ENCODE measurements at regions not wholly inside any gene's neighbourhood (a gene's known extent, or its start where the extent isn't known, plus 50 kb on each side); places are given as distances from the start of the nearest gene placed in this dataset.

- H3K9me3 ChIP-seq, result no peaks in the 10 kb centered on the region
- DNase-seq (ENCODE audit: low spot score), result no peak
- H3K36me3 ChIP-seq, result no peaks in the 10 kb centered on the region
- no peak for TF ChIP-seq CTCF (IDR thresholded peaks at IDR 0.05)
- no peak overlapping the region for H3K27ac ChIP-seq
- H3K27me3 ChIP-seq, result no peaks in the 10 kb centered on the region
- no peaks in the 10 kb centered on the region for H3K4me1 ChIP-seq
- H3K4me3 ChIP-seq, result no peak overlapping the region
These were observed 110.8 kb downstream of the CDC7 start for GRCh38 chr1:91611483-91611917.

GRCh38 chr1:91613595-91613994 is 112.9 kb downstream of the CDC7 start:
- no peak for DNase-seq (ENCODE audit: low spot score)
- no peak overlapping the region for H3K27ac ChIP-seq
- H3K4me3 ChIP-seq, result no peak overlapping the region
- H3K27me3 ChIP-seq, result no peaks in the 10 kb centered on the region
- no peaks in the 10 kb centered on the region for H3K36me3 ChIP-seq
- no peak for TF ChIP-seq CTCF (IDR thresholded peaks at IDR 0.05)
- no peaks in the 10 kb centered on the region for H3K4me1 ChIP-seq
- no peaks in the 10 kb centered on the region for H3K9me3 ChIP-seq

GRCh38 chr1:91616712-91617111 is 116.1 kb downstream of the CDC7 start:
- Histone ChIP-seq H3K9me3 (no peaks in the 10 kb centered on the region), H3K4me1 (peaks cover 0 to under 1% of the 10 kb centered on the region in 2 donors), H3K36me3 (no peaks in the 10 kb centered on the region), H3K27me3 (no peaks in the 10 kb centered on the region), H3K4me3 (no peak overlapping the region), H3K27ac (no peak overlapping the region)
- no peak for DNase-seq (ENCODE audit: low spot score)
- no peak for TF ChIP-seq CTCF (IDR thresholded peaks at IDR 0.05)

- no peak for TF ChIP-seq CTCF (IDR thresholded peaks at IDR 0.05)
- H3K9me3 ChIP-seq, result no peaks in the 10 kb centered on the region
- no peak for DNase-seq (ENCODE audit: low spot score)
- H3K27ac ChIP-seq, result no peak overlapping the region
- H3K4me3 ChIP-seq, result no peak overlapping the region
- peaks cover 0 to 7% of the 10 kb centered on the region in 2 donors for H3K4me1 ChIP-seq
- H3K27me3 ChIP-seq, result no peaks in the 10 kb centered on the region
- H3K36me3 ChIP-seq, result no peaks in the 10 kb centered on the region
These were observed 116.7 kb downstream of the CDC7 start for GRCh38 chr1:91617285-91617765.

- H3K4me3 ChIP-seq, result no peak overlapping the region
- H3K27me3 ChIP-seq, result no peaks in the 10 kb centered on the region
- H3K4me1 ChIP-seq, result peaks cover 0 to 13% of the 10 kb centered on the region in 2 donors
- H3K9me3 ChIP-seq, result no peaks in the 10 kb centered on the region
- no peak for DNase-seq (ENCODE audit: low spot score)
- H3K36me3 ChIP-seq, result no peaks in the 10 kb centered on the region
- no peak overlapping the region for H3K27ac ChIP-seq
- no peak for TF ChIP-seq CTCF (IDR thresholded peaks at IDR 0.05)
These were observed 119.2 kb downstream of the CDC7 start for GRCh38 chr1:91619881-91620280.

GRCh38 chr1:91621360-91621759 is 120.7 kb downstream of the CDC7 start:
- H3K9me3 ChIP-seq, result no peaks in the 10 kb centered on the region
- H3K27ac ChIP-seq, result no peak overlapping the region
- DNase-seq (ENCODE audit: low spot score), result no peak
- no peak overlapping the region for H3K4me3 ChIP-seq
- peaks cover 0 to 13% of the 10 kb centered on the region in 2 donors for H3K4me1 ChIP-seq
- no peaks in the 10 kb centered on the region for H3K36me3 ChIP-seq
- no peaks in the 10 kb centered on the region for H3K27me3 ChIP-seq
- TF ChIP-seq CTCF (IDR thresholded peaks at IDR 0.05), result no peak
